Right lobe of liver (tissue), 4 donors: ENCODE measurements at regions not wholly inside any gene's neighbourhood (a gene's known extent, or its start where the extent isn't known, plus 50 kb on each side); places are given as distances from the start of the nearest gene placed in this dataset.

Source experiments
- POLR2A ChIP-seq: fragments of 450-650 bp; IDR thresholded peaks from one replicate; pipeline ENCODE4 v1.6.1; 2017; ENCODE audit warnings: antibody characterized with exemption, mild to moderate bottlenecking
- TF ChIP-seq, protein P1 (sequence below), 4 donors: fragments of 200-600 bp in 3 of 4; fragments of 450-650 bp in 1 of 4; IDR thresholded peaks; one replicate each; pipeline versions ENCODE4 v1.5.1 to v1.8.0; 2016 to 2022; ENCODE audit warnings: antibody characterized with exemption in 4 of 4, mild to moderate bottlenecking in 2 of 4
- donor health status: DM: no; HTN: no; CAD: no.
- donor health status: DM: no; HTN: no; CAD: no.
- donor health status: DM: no; HTN: yes; CAD: no.

DNA sequence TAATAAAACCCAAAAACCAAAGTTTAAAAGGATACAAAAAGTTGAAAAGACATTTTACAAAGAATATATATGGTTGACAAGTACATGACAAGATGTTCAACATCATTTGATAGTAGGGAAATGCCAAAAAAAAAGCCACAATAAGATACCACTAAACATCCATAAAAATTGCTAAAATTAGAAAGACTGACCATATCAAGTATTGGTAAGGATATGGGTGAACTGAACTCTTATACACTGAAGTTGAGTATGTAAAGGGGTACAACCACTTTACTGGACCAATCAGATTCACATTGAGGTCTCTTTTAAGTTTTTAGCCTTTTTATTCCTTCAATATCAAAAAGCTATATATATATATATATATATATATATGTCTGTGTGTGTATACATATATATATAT is 190.5 kb upstream of the P2RY1 start:
- TF ChIP-seq, protein P1, sequence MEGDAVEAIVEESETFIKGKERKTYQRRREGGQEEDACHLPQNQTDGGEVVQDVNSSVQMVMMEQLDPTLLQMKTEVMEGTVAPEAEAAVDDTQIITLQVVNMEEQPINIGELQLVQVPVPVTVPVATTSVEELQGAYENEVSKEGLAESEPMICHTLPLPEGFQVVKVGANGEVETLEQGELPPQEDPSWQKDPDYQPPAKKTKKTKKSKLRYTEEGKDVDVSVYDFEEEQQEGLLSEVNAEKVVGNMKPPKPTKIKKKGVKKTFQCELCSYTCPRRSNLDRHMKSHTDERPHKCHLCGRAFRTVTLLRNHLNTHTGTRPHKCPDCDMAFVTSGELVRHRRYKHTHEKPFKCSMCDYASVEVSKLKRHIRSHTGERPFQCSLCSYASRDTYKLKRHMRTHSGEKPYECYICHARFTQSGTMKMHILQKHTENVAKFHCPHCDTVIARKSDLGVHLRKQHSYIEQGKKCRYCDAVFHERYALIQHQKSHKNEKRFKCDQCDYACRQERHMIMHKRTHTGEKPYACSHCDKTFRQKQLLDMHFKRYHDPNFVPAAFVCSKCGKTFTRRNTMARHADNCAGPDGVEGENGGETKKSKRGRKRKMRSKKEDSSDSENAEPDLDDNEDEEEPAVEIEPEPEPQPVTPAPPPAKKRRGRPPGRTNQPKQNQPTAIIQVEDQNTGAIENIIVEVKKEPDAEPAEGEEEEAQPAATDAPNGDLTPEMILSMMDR (IDR thresholded peaks at IDR 0.05), result no peak
- TF ChIP-seq POLR2A, result no peak
